ENCODE measurements at regions not wholly inside any gene's neighbourhood (a gene's known extent, or its start where the extent isn't known, plus 50 kb on each side); places are given as distances from the start of the nearest gene placed in this dataset.

GRCh38 chr1:114310695-114311271 lies 157.1 kb upstream of the SYT6 start:
- Histone ChIP-seq H3K36me3 (no peaks in the 10 kb centered on the region), H3K4me3 (no peak overlapping the region), H3K9me3 (no peaks in the 10 kb centered on the region), H3K27me3 (no peaks in the 10 kb centered on the region), H3K4me1 (no peaks in the 10 kb centered on the region), H3K27ac (no peak overlapping the region)
- no peak for DNase-seq
- WGBS, 2 donors: 10 to 18% methylated on average over 2 to 3 of the region's 3 CpGs
- intact Hi-C loops (cut with DNase I): no loop called here
- TF ChIP-seq POLR2A (IDR thresholded peaks at IDR 0.05) (no peak), CTCF (IDR thresholded peaks at IDR 0.05) (no peak)

- H3K27me3 ChIP-seq: peaks cover 0 to 12% (median 0%) of the 10 kb centered on the region in 4 donors
- DNase-seq: no peak
- no peak overlapping the region for H3K4me3 ChIP-seq
- H3K4me1 ChIP-seq: no peaks in the 10 kb centered on the region
- intact Hi-C loops (cut with DNase I): no loop called here
- H3K9me3 ChIP-seq: peaks cover 0 to 7% (median 0%) of the 10 kb centered on the region in 3 donors
- H3K36me3 ChIP-seq: no peaks in the 10 kb centered on the region
- TF ChIP-seq POLR2A (IDR thresholded peaks at IDR 0.05) (no peak), CTCF (IDR thresholded peaks at IDR 0.05) (no peak)
- WGBS, 2 donors: 75 to 96% methylated on average over 1 to 2 of the region's 2 CpGs
- H3K27ac ChIP-seq: no peak overlapping the region
Measured at GRCh38 chr1:114302821-114303220, 149.2 kb upstream of the SYT6 start.

- H3K27ac ChIP-seq: no peak overlapping the region
- no peak overlapping the region for H3K4me3 ChIP-seq
- no peaks in the 10 kb centered on the region for H3K36me3 ChIP-seq
- peaks cover 0 to 5% (median 0%) of the 10 kb centered on the region in 3 donors for H3K9me3 ChIP-seq
- TF ChIP-seq CTCF (IDR thresholded peaks at IDR 0.05) (no peak), POLR2A (IDR thresholded peaks at IDR 0.05) (no peak)
- intact Hi-C loops (cut with DNase I): no loop called here
- H3K4me1 ChIP-seq: no peaks in the 10 kb centered on the region
- H3K27me3 ChIP-seq: peaks cover 0 to 12% (median 0%) of the 10 kb centered on the region in 4 donors
- 52 to 70% methylated on average over 8 to 9 of the region's 9 CpGs for WGBS, 2 donors
- no peak for DNase-seq
Measured at GRCh38 chr1:114299331-114299975, 145.8 kb upstream of the SYT6 start.

GRCh38 chr1:114298008-114298407 lies 144.3 kb upstream of the SYT6 start:
- H3K27ac ChIP-seq: no peak overlapping the region
- intact Hi-C loops (cut with DNase I): no loop called here
- DNase-seq: no peak
- H3K27me3 ChIP-seq: peaks cover 0 to 10% (median 0%) of the 10 kb centered on the region in 4 donors
- WGBS, 2 donors: 86 to 90% methylated on average over 10 to 12 of the region's 12 CpGs
- no peaks in the 10 kb centered on the region for H3K36me3 ChIP-seq
- no peak overlapping the region for H3K4me3 ChIP-seq
- TF ChIP-seq CTCF (IDR thresholded peaks at IDR 0.05): no peak
- TF ChIP-seq POLR2A (IDR thresholded peaks at IDR 0.05): no peak
- H3K9me3 ChIP-seq: no peaks in the 10 kb centered on the region
- H3K4me1 ChIP-seq: no peaks in the 10 kb centered on the region

DNA sequence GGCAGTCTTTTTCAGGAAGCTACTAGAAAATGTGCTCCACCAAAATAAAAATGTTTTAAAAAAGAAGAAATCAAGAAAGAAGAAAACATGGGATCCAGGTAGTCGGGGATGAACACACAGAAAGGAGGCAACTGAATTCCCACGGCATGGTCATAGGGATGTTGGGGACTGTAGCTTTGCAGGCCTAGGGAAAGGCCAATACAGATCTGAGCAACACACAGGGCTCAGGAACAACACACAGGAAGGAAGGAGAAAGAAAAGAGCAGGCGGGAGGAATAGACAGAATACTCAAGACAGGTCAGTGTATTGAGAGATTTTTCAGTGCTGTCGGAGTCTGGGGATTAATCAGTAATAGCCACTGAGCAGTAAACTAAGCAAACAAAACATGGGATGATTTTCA lies 142.7 kb upstream of the SYT6 start:
- Histone ChIP-seq H3K4me3 (no peak overlapping the region), H3K27ac (no peak overlapping the region), H3K9me3 (no peaks in the 10 kb centered on the region), H3K4me1 (no peaks in the 10 kb centered on the region), H3K27me3 (peaks cover 0 to 10% (median 0%) of the 10 kb centered on the region in 4 donors), H3K36me3 (no peaks in the 10 kb centered on the region)
- DNase-seq: no peak
- 73 to 76% methylated on average over 4 of the region's 4 CpGs for WGBS, 2 donors
- TF ChIP-seq POLR2A (IDR thresholded peaks at IDR 0.05): no peak
- TF ChIP-seq CTCF (IDR thresholded peaks at IDR 0.05): no peak
- intact Hi-C loops (cut with DNase I): no loop called here

Data from esophagus squamous epithelium (tissue), 5 donors.